GM12878 (cell line): ENCODE measurements at regions not wholly inside any gene's neighbourhood (a gene's known extent, or its start where the extent isn't known, plus 50 kb on each side); places are given as distances from the start of the nearest gene placed in this dataset.

Experiments used
- ATAC-seq: fragments of 200-7000 bp; cut with Tn5 transposase; 3 replicates; pipeline ENCODE4 v1.9.1; 2020; ENCODE audit warnings: mild to moderate bottlenecking, moderate library complexity
- BruUV-seq: library from RNA; stranded (reverse); fragments of 400-500 nt; replicated peaks from 2 replicates; lab custom pipeline; 2021; lab: Mats Ljungman, UMichigan
- CTCF ChIA-PET: fragments of 300-600 bp; sonication (Branson Sonifier 250); formaldehyde crosslinking; extraction: SDS; loops from one replicate; lab custom pipeline; 2021; ENCODE audit warnings: inconsistent platforms; lab: Yijun Ruan, JAX
- POLR2A ChIA-PET: fragments of 350-600 bp; formaldehyde crosslinking; extraction: SDS; loops from one replicate; lab custom pipeline; 2021; ENCODE audit warnings: inconsistent platforms; lab: Charles Lee
- RAD21 ChIA-PET: fragments of 300-600 bp; sonication (Branson Sonifier 250); formaldehyde crosslinking; loops from one replicate; lab custom pipeline; 2023; ENCODE audit warnings: antibody characterized with exemption; ENCODE audit not compliant: unreplicated experiment; lab: Charles Lee
- SMC1A ChIA-PET: fragments of 300-600 bp; sonication (Branson Sonifier 250); formaldehyde crosslinking; loops from one replicate; lab custom pipeline; 2023; ENCODE audit not compliant: unreplicated experiment, uncharacterized antibody; lab: Charles Lee
- DNase-seq: peaks from one replicate; pipeline ENCODE4 v3.0.0-alpha.2; 2011; ENCODE audit warnings: low read depth, low spot score
- FAIRE-seq: peaks from 3 replicates; lab custom pipeline; 2011; peaks lifted over from hg19 to GRCh38; lab: Jason Lieb, UNC
- H2AFZ ChIP-seq: 2 replicates; pipeline ENCODE4 v1.6.0; 2011; ENCODE audit warnings: low read depth, low read length, control low read depth; ENCODE audit not compliant: control insufficient read depth
- H3K27ac ChIP-seq: 2 replicates; pipeline ENCODE4 v1.5.1; 2011; ENCODE audit warnings: control low read depth; ENCODE audit not compliant: control insufficient read depth, insufficient read depth
- H3K27me3 ChIP-seq, 2 experiments: replicated peaks in 1 of 2; 2 replicates each; pipeline versions ENCODE4 v1.6.0 to v1.6.1; 2011; ENCODE audit warnings: low read length in 1 of 2; ENCODE audit not compliant: control insufficient read depth in 2 of 2, insufficient read depth in 2 of 2
- H3K36me3 ChIP-seq, 2 experiments: 2 replicates each; pipeline ENCODE4 v1.5.1; 2011; ENCODE audit warnings: low read length in 1 of 2; ENCODE audit not compliant: control insufficient read depth in 2 of 2, insufficient read depth in 2 of 2
- H3K4me1 ChIP-seq: 2 replicates; pipeline ENCODE4 v1.6.1; 2011; ENCODE audit warnings: mild to moderate bottlenecking, low read length, moderate library complexity, mixed read lengths; ENCODE audit not compliant: control insufficient read depth, insufficient read depth
- H3K4me2 ChIP-seq: 2 replicates; pipeline ENCODE4 v1.6.0; 2011; ENCODE audit warnings: control low read depth; ENCODE audit not compliant: control insufficient read depth, insufficient read depth
- H3K4me3 ChIP-seq: fragments of 200-600 bp; sonication (generic); 2 replicates; pipeline ENCODE4 v1.5.1; 2016
- H3K79me2 ChIP-seq: 2 replicates; pipeline ENCODE4 v1.6.0; 2011; ENCODE audit warnings: low read length; ENCODE audit not compliant: control insufficient read depth, insufficient read depth
- H3K9ac ChIP-seq: 2 replicates; pipeline ENCODE4 v1.8.0; 2011; ENCODE audit warnings: low read length, control low read depth, mixed read lengths; ENCODE audit not compliant: control insufficient read depth, insufficient read depth
- H3K9me3 ChIP-seq: replicated peaks from 3 replicates; pipeline ENCODE4 v1.5.1; 2011; ENCODE audit warnings: mild to moderate bottlenecking, low read length; ENCODE audit not compliant: control insufficient read depth, insufficient read depth
- H4K20me1 ChIP-seq: 2 replicates; pipeline ENCODE4 v1.6.0; 2011; ENCODE audit not compliant: control insufficient read depth, insufficient read depth
- CHD1 ChIP-seq: IDR thresholded peaks from 2 replicates; pipeline ENCODE4 v1.6.1; 2012; ENCODE audit warnings: low read depth, low read length, improper control_type of control experiment
- JUND ChIP-seq: IDR thresholded peaks from 2 replicates; pipeline ENCODE4 v1.6.1; 2012; ENCODE audit warnings: low read depth, mild to moderate bottlenecking, low read length, improper control_type of control experiment, moderate library complexity
- LARP7 ChIP-seq: fragments of 450-650 bp; IDR thresholded peaks from 2 replicates; pipeline ENCODE4 v1.6.1; 2017; ENCODE audit warnings: mild to moderate bottlenecking
- PAX8 ChIP-seq: fragments of 450-650 bp; IDR thresholded peaks from 2 replicates; pipeline ENCODE4 v1.6.1; 2017; ENCODE audit warnings: mild to moderate bottlenecking, moderate library complexity
- PBX3 ChIP-seq: IDR thresholded peaks from 2 replicates; pipeline ENCODE4 v1.6.1; 2011; ENCODE audit warnings: mild to moderate bottlenecking, low read depth, low read length, moderate library complexity; ENCODE audit not compliant: insufficient replicate concordance
- SMAD5 ChIP-seq: IDR thresholded peaks from 2 replicates; pipeline ENCODE4 v1.6.1; 2016; ENCODE audit warnings: antibody characterized with exemption, low read depth
- ZBTB11 ChIP-seq: fragments of 450-650 bp; formaldehyde crosslinking; IDR thresholded peaks from 2 replicates; pipeline ENCODE4 v1.5.0; 2022; ENCODE audit warnings: mild to moderate bottlenecking, missing genetic modification characterization
- WGBS: methylation state at CpG from one replicate; pipeline ENCODE4 v1.1.6; 2016; ENCODE audit warnings: low lambda C conversion rate; ENCODE audit not compliant: insufficient replicate concordance, insufficient coverage; ENCODE audit errors: missing lambda C conversion rate; 5-methylcytosine and 5-hydroxymethylcytosine counted together
- in situ Hi-C: fragments of 300-500 bp; cut with MboI; formaldehyde crosslinking; loops from 9 replicates; pipeline ENCODE4 v1.14.3; 2018; ENCODE audit warnings: mixed read lengths
- intact Hi-C: fragments of 100-400 bp; cut with micrococcal nuclease; formaldehyde crosslinking; loops from one replicate; pipeline ENCODE4 v1.14.2; 2022; ENCODE audit not compliant: unreplicated experiment

DNA sequence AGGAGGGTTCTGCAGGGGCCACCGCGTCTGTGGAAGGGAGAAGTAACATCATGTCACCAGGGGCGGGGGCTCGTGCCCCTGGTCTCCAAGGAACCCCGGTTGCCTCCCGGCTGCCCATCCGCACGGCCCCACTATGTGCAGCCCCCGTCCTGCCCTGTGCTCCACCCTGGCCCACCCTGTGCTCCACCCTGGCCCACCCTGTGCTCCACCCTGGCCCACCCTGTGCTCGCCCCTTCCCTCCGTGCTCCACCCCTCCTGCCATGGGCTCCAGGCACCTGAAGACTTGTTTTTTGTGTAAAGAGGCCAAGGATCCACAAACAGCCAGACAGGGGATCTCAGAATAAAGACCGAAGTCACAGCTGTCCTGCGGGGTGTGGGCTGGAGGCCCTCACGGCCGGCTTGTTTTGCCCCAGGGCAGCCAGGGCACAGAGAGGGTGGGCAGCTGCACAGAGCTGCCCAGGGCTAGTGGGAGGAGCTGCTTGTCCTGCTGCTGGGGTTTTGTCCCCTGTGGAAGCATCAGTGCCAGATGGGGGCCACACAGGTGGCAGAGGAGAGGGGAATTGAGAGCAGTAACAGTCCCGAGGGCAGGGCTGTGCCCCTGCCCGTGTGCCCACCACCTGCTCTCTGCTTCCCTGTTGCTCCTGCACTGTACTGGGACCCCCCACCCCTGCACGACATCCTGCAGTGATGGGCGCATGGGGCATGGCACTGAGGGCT, 147.0 kb upstream of the CIBAR2 start (continued):
- TF ChIP-seq ZBTB11 (CRISPR knock-in tag) (no peak), PBX3 (no peak), LARP7 (no peak)

DNA sequence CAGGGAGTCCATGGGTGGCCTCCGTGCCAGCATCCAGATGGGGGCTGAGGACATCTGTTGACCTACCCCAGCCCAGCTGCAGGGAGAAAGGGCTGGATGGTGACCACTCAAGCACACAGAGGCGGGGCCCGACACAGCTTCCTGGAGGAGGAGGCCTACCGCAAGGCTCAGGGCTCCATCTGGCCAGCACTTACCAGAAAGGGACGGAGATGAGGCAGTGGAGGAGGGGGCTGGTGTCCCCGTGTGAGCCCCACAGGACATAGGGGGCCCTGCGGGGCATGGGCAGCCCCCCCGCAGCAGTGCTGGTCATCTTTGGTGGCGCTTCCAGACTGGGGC, 147.5 kb upstream of the CIBAR2 start:
- FAIRE-seq: no peak
- SMC1A ChIA-PET: interaction anchor here (1.0 kb wide), 1 partner anchor 30 kb away, joined by 3 read pairs; no protein-coding TSS in a partner anchor
- in situ Hi-C loops: no loop called here
- Histone ChIP-seq H3K27me3 (peaks cover 5 to 17% of the 10 kb centered on the region in 2 experiments; a peak in 3 of 4 replicates), H3K9me3 (no peaks in the 10 kb centered on the region), H3K27ac (no peak overlapping the region), H3K36me3 (no peaks in the 10 kb centered on the region), H3K79me2 (no peaks in the 10 kb centered on the region), H3K9ac (no peak overlapping the region), H2AFZ (no peak overlapping the region), H3K4me2 (no peak overlapping the region), H3K4me1 (no peaks in the 10 kb centered on the region), H4K20me1 (no peaks in the 10 kb centered on the region), H3K4me3 (no peak overlapping the region)
- CTCF ChIA-PET: no interaction called here
- ATAC-seq: no peak
- no peak for DNase-seq
- whole genome bisulfite sequencing: 19% methylated on average over 9 of the region's 9 CpGs
- BruUV-seq: no TSS peak
- TF ChIP-seq CHD1 (no peak), JUND (no peak), PAX8 (no peak), SMAD5 (no peak)
- intact Hi-C loops: no loop called here
- POLR2A ChIA-PET: no interaction called here
- RAD21 ChIA-PET: no interaction called here
